ENCODE measurements at regions not wholly inside any gene's neighbourhood (a gene's known extent, or its start where the extent isn't known, plus 50 kb on each side); places are given as distances from the start of the nearest gene placed in this dataset.

- no peak for TF ChIP-seq CTCF (IDR thresholded peaks at IDR 0.05; ENCODE audit: control insufficient read depth, insufficient read depth, low read depth, low read length, missing control alignments)
- no peak for DNase-seq (ENCODE audit: low read depth)
- no peak overlapping the region for H3K4me3 ChIP-seq (ENCODE audit: control insufficient read depth, low read depth, low read length)
Measured at GRCh38 chr20:57000441-57000968, 265.9 kb downstream of the BMP7 start.

GRCh38 chr20:57001126-57001767, 265.2 kb downstream of the BMP7 start:
- DNase-seq (ENCODE audit: low read depth): no peak
- TF ChIP-seq CTCF (IDR thresholded peaks at IDR 0.05; ENCODE audit: control insufficient read depth, insufficient read depth, low read depth, low read length, missing control alignments): no peak
- no peak overlapping the region for H3K4me3 ChIP-seq (ENCODE audit: control insufficient read depth, low read depth, low read length)

GRCh38 chr20:57002066-57002570, 264.3 kb downstream of the BMP7 start:
- H3K4me3 ChIP-seq (ENCODE audit: control insufficient read depth, low read depth, low read length): no peak overlapping the region
- no peak for TF ChIP-seq CTCF (IDR thresholded peaks at IDR 0.05; ENCODE audit: control insufficient read depth, insufficient read depth, low read depth, low read length, missing control alignments)
- DNase-seq (ENCODE audit: low read depth): no peak

- DNase-seq (ENCODE audit: low read depth): no peak
- TF ChIP-seq CTCF (IDR thresholded peaks at IDR 0.05; ENCODE audit: control insufficient read depth, insufficient read depth, low read depth, low read length, missing control alignments): no peak
- no peak overlapping the region for H3K4me3 ChIP-seq (ENCODE audit: control insufficient read depth, low read depth, low read length)
Measured at GRCh38 chr20:57003012-57003411, 263.4 kb downstream of the BMP7 start.

- DNase-seq (ENCODE audit: low read depth): no peak
- no peak overlapping the region for H3K4me3 ChIP-seq (ENCODE audit: control insufficient read depth, low read depth, low read length)
- no peak for TF ChIP-seq CTCF (IDR thresholded peaks at IDR 0.05; ENCODE audit: control insufficient read depth, insufficient read depth, low read depth, low read length, missing control alignments)
Measured at GRCh38 chr20:57004416-57004815, 262.0 kb downstream of the BMP7 start.

GRCh38 chr20:57004951-57005933, 261.2 kb downstream of the BMP7 start:
- DNase-seq (ENCODE audit: low read depth): no peak
- no peak for TF ChIP-seq CTCF (IDR thresholded peaks at IDR 0.05; ENCODE audit: control insufficient read depth, insufficient read depth, low read depth, low read length, missing control alignments)
- H3K4me3 ChIP-seq (ENCODE audit: control insufficient read depth, low read depth, low read length): no peak overlapping the region

Data from AG09309 (cell line).